Gastrocnemius medialis (tissue), 4 donors: ENCODE measurements at regions not wholly inside any gene's neighbourhood (a gene's known extent, or its start where the extent isn't known, plus 50 kb on each side); places are given as distances from the start of the nearest gene placed in this dataset.
"Not testable (repeated sequence)": the region's sequence is repeated elsewhere in the genome, so short reads cannot be mapped to it uniquely, and the experiment has no call there.

Source experiments
- ATAC-seq, 2 donors: fragments of 150-250 bp; one replicate each; pipeline ENCODE4 v1.9.1; 2016
- DNase-seq, 2 donors: peaks; one replicate each; pipeline ENCODE4 v3.0.0-alpha.2; 2019
- H3K27ac ChIP-seq, 4 donors: fragments of 200-600 bp; sonication (generic); 1 replicate in 1 of 4; 2 replicates in 3 of 4; pipeline ENCODE4 v1.5.1; 2016 to 2018; ENCODE audit warnings: mild to moderate bottlenecking in 2 of 4, moderate library complexity in 1 of 4
- H3K27me3 ChIP-seq, 3 donors: fragments of 200-600 bp; sonication (generic) in 2 of 3; 1 replicate in 1 of 3; 2 replicates in 2 of 3; pipeline versions ENCODE4 v1.5.1 to v1.6.0; 2016 to 2019; ENCODE audit warnings: mild to moderate bottlenecking in 1 of 3, moderate library complexity in 1 of 3
- H3K36me3 ChIP-seq, 2 donors: fragments of 200-600 bp; sonication (generic) in 1 of 2; one replicate each; pipeline ENCODE4 v1.5.1; 2017 to 2018
- H3K4me1 ChIP-seq, 2 donors: fragments of 200-600 bp; sonication (generic) in 1 of 2; one replicate each; pipeline ENCODE4 v1.5.1; 2016 to 2017; ENCODE audit warnings: mild to moderate bottlenecking in 2 of 2
- H3K4me3 ChIP-seq, 4 donors: fragments of 200-600 bp; sonication (generic) in 3 of 4; 1 replicate in 1 of 4; 2 replicates in 3 of 4; pipeline ENCODE4 v1.5.1; 2016 to 2019; ENCODE audit warnings: mild to moderate bottlenecking in 2 of 4
- H3K9me3 ChIP-seq, 3 donors: fragments of 200-600 bp; sonication (generic) in 2 of 3; 1 replicate in 1 of 3; 2 replicates in 2 of 3; pipeline ENCODE4 v1.5.1; 2016 to 2019
- CTCF ChIP-seq, 5 experiments: fragments of 450-650 bp in 3 of 5; fragments of 200-600 bp in 2 of 5; sonication (generic) in 2 of 5; IDR thresholded peaks in 4 of 5; conservative IDR thresholded peaks in 1 of 5; 1 replicate in 4 of 5; 2 replicates in 1 of 5; pipeline ENCODE4 v1.5.1; 2016 to 2019; ENCODE audit warnings: antibody characterized with exemption in 5 of 5, mild to moderate bottlenecking in 3 of 5, moderate library complexity in 3 of 5
- POLR2A ChIP-seq, 2 donors: fragments of 450-650 bp; IDR thresholded peaks; one replicate each; pipeline ENCODE4 v1.6.1; 2017; ENCODE audit warnings: antibody characterized with exemption in 2 of 2, mild to moderate bottlenecking in 2 of 2, moderate library complexity in 2 of 2
- in situ Hi-C, 4 donors: fragments of 200-750 bp; cut with MboI; loops; one replicate each; pipeline versions ENCODE4 v1.15.0 to v1.8.0; 2017; ENCODE audit warnings: low sequenced_read_pairs in 4 of 4
- intact Hi-C: fragments of 100-400 bp; cut with DNase I; formaldehyde crosslinking; loops from one replicate; pipeline ENCODE4 v1.15.1; 2023; ENCODE audit warnings: low total_unique reads

- H3K4me1 ChIP-seq: no peaks in the 10 kb centered on the region
- intact Hi-C loops: no loop called here
- no peaks in the 10 kb centered on the region for H3K9me3 ChIP-seq
- H3K4me3 ChIP-seq: no peak overlapping the region
- DNase-seq: no peak
- no peak overlapping the region for H3K27ac ChIP-seq
- H3K27me3 ChIP-seq: no peaks in the 10 kb centered on the region
- in situ Hi-C loops: no loop called here
- H3K36me3 ChIP-seq: no peaks in the 10 kb centered on the region
- no peak for ATAC-seq
- TF ChIP-seq POLR2A (IDR thresholded peaks at IDR 0.05) (no peak), CTCF (IDR thresholded peaks at IDR 0.05 in 4 of 5, conservative IDR thresholded peaks at IDR 0.05 in 1 of 5) (no peak)
These were observed 384.0 kb upstream of the FOXG1 start for GRCh38 chr14:28382444-28383190.

- no peaks in the 10 kb centered on the region for H3K36me3 ChIP-seq
- H3K27me3 ChIP-seq: no peaks in the 10 kb centered on the region
- intact Hi-C loops: no loop called here
- in situ Hi-C loops: no loop called here
- DNase-seq: no peak
- H3K27ac ChIP-seq: no peak overlapping the region
- ATAC-seq: no peak
- H3K4me3 ChIP-seq: no peak overlapping the region
- no peaks in the 10 kb centered on the region for H3K9me3 ChIP-seq
- no peaks in the 10 kb centered on the region for H3K4me1 ChIP-seq
- TF ChIP-seq POLR2A (IDR thresholded peaks at IDR 0.05) (no peak), CTCF (IDR thresholded peaks at IDR 0.05 in 4 of 5, conservative IDR thresholded peaks at IDR 0.05 in 1 of 5) (no peak)
These were observed 368.1 kb upstream of the FOXG1 start for GRCh38 chr14:28398506-28398905.

- H3K9me3 ChIP-seq, in situ Hi-C loops, H3K27me3 ChIP-seq, H3K4me3 ChIP-seq, intact Hi-C loops, ATAC-seq, DNase-seq, H3K27ac ChIP-seq, H3K36me3 ChIP-seq, H3K4me1 ChIP-seq: not testable (repeated sequence)
These were observed 364.9 kb upstream of the FOXG1 start for GRCh38 chr14:28401705-28402104.

- H3K36me3 ChIP-seq: no peaks in the 10 kb centered on the region
- H3K4me1 ChIP-seq: no peaks in the 10 kb centered on the region
- H3K4me3 ChIP-seq: no peak overlapping the region
- no peak for ATAC-seq
- in situ Hi-C loops (no loop called here), intact Hi-C loops (no loop called here)
- TF ChIP-seq POLR2A (IDR thresholded peaks at IDR 0.05): no peak
- TF ChIP-seq CTCF (IDR thresholded peaks at IDR 0.05 in 4 of 5, conservative IDR thresholded peaks at IDR 0.05 in 1 of 5): no peak
- DNase-seq: no peak
- H3K27ac ChIP-seq: no peak overlapping the region
- H3K27me3 ChIP-seq: no peaks in the 10 kb centered on the region
- no peaks in the 10 kb centered on the region for H3K9me3 ChIP-seq
These were observed 360.4 kb upstream of the FOXG1 start for GRCh38 chr14:28406196-28406595.

GRCh38 chr14:28407031-28407825 is 359.4 kb upstream of the FOXG1 start:
- ATAC-seq: no peak
- in situ Hi-C loops: no loop called here

More at GRCh38 chr14:28407031-28407825, 359.4 kb upstream of the FOXG1 start:
- Histone ChIP-seq H3K27me3 (no peaks in the 10 kb centered on the region), H3K4me1 (no peaks in the 10 kb centered on the region), H3K36me3 (no peaks in the 10 kb centered on the region), H3K27ac (no peak overlapping the region), H3K9me3 (no peaks in the 10 kb centered on the region), H3K4me3 (no peak overlapping the region)
- no peak for DNase-seq
- intact Hi-C loops: no loop called here
- TF ChIP-seq POLR2A (IDR thresholded peaks at IDR 0.05) (no peak), CTCF (IDR thresholded peaks at IDR 0.05 in 4 of 5, conservative IDR thresholded peaks at IDR 0.05 in 1 of 5) (no peak)
